ENCODE measurements at regions not wholly inside any gene's neighbourhood (a gene's known extent, or its start where the extent isn't known, plus 50 kb on each side); places are given as distances from the start of the nearest gene placed in this dataset.

GRCh38 chr12:92452763-92453162, 250.0 kb upstream of the PLEKHG7 start:
- Histone ChIP-seq H3K4me3 (ENCODE audit: low read depth in 1 of 2, low read length in 2 of 2) (no peak overlapping the region), H3K27ac (ENCODE audit: low read depth, low read length) (no peak overlapping the region), H3K9me3 (ENCODE audit: low read length) (no peaks in the 10 kb centered on the region), H3K4me1 (ENCODE audit: insufficient read depth, low read length) (no peaks in the 10 kb centered on the region), H3K9ac (ENCODE audit: low read length) (no peak overlapping the region), H3K27me3 (ENCODE audit: control insufficient read depth in 1 of 2, insufficient read depth in 2 of 2, low read length in 2 of 2) (no peaks in the 10 kb centered on the region), H3K36me3 (ENCODE audit: insufficient read depth, low read length) (no peaks in the 10 kb centered on the region)

- Histone ChIP-seq H3K9me3 (ENCODE audit: low read length) (no peaks in the 10 kb centered on the region), H3K27ac (ENCODE audit: low read depth, low read length) (no peak overlapping the region), H3K36me3 (ENCODE audit: insufficient read depth, low read length) (no peaks in the 10 kb centered on the region), H3K9ac (ENCODE audit: low read length) (no peak overlapping the region), H3K4me1 (ENCODE audit: insufficient read depth, low read length) (peaks cover 8% of the 10 kb centered on the region), H3K27me3 (ENCODE audit: control insufficient read depth in 1 of 2, insufficient read depth in 2 of 2, low read length in 2 of 2) (no peaks in the 10 kb centered on the region), H3K4me3 (ENCODE audit: low read depth in 1 of 2, low read length in 2 of 2) (no peak overlapping the region)
Measured at GRCh38 chr12:92446083-92446460, 256.7 kb upstream of the PLEKHG7 start.

- no peaks in the 10 kb centered on the region for H3K27me3 ChIP-seq (ENCODE audit: control insufficient read depth in 1 of 2, insufficient read depth in 2 of 2, low read length in 2 of 2)
- no peaks in the 10 kb centered on the region for H3K36me3 ChIP-seq (ENCODE audit: insufficient read depth, low read length)
- H3K9ac ChIP-seq (ENCODE audit: low read length): no peak overlapping the region
- H3K9me3 ChIP-seq (ENCODE audit: low read length): no peaks in the 10 kb centered on the region
- no peak overlapping the region for H3K27ac ChIP-seq (ENCODE audit: low read depth, low read length)
- no peak overlapping the region for H3K4me3 ChIP-seq (ENCODE audit: low read depth in 1 of 2, low read length in 2 of 2)
- peaks cover 8% of the 10 kb centered on the region for H3K4me1 ChIP-seq (ENCODE audit: insufficient read depth, low read length)
Measured at GRCh38 chr12:92445253-92446082, 257.3 kb upstream of the PLEKHG7 start.

- H3K4me3 ChIP-seq (ENCODE audit: low read depth in 1 of 2, low read length in 2 of 2): no peak overlapping the region
- H3K27ac ChIP-seq (ENCODE audit: low read depth, low read length): no peak overlapping the region
- H3K27me3 ChIP-seq (ENCODE audit: control insufficient read depth in 1 of 2, insufficient read depth in 2 of 2, low read length in 2 of 2): no peaks in the 10 kb centered on the region
- peaks cover 8% of the 10 kb centered on the region for H3K4me1 ChIP-seq (ENCODE audit: insufficient read depth, low read length)
- H3K9ac ChIP-seq (ENCODE audit: low read length): no peak overlapping the region
- no peaks in the 10 kb centered on the region for H3K36me3 ChIP-seq (ENCODE audit: insufficient read depth, low read length)
- no peaks in the 10 kb centered on the region for H3K9me3 ChIP-seq (ENCODE audit: low read length)
Measured at GRCh38 chr12:92444763-92445162, 258.0 kb upstream of the PLEKHG7 start.

GRCh38 chr12:92442782-92443181, 260.0 kb upstream of the PLEKHG7 start:
- no peak overlapping the region for H3K4me3 ChIP-seq (ENCODE audit: low read depth in 1 of 2, low read length in 2 of 2)
- H3K9me3 ChIP-seq (ENCODE audit: low read length): no peaks in the 10 kb centered on the region
- no peak overlapping the region for H3K9ac ChIP-seq (ENCODE audit: low read length)
- no peaks in the 10 kb centered on the region for H3K27me3 ChIP-seq (ENCODE audit: control insufficient read depth in 1 of 2, insufficient read depth in 2 of 2, low read length in 2 of 2)
- H3K36me3 ChIP-seq (ENCODE audit: insufficient read depth, low read length): no peaks in the 10 kb centered on the region
- H3K4me1 ChIP-seq (ENCODE audit: insufficient read depth, low read length): peaks cover 15% of the 10 kb centered on the region
- H3K27ac ChIP-seq (ENCODE audit: low read depth, low read length): no peak overlapping the region

GRCh38 chr12:92440072-92440471, 262.7 kb upstream of the PLEKHG7 start:
- H3K4me1 ChIP-seq (ENCODE audit: insufficient read depth, low read length): peaks cover 7% of the 10 kb centered on the region
- no peak overlapping the region for H3K9ac ChIP-seq (ENCODE audit: low read length)
- no peaks in the 10 kb centered on the region for H3K27me3 ChIP-seq (ENCODE audit: control insufficient read depth in 1 of 2, insufficient read depth in 2 of 2, low read length in 2 of 2)
- no peaks in the 10 kb centered on the region for H3K36me3 ChIP-seq (ENCODE audit: insufficient read depth, low read length)
- no peak overlapping the region for H3K27ac ChIP-seq (ENCODE audit: low read depth, low read length)
- no peaks in the 10 kb centered on the region for H3K9me3 ChIP-seq (ENCODE audit: low read length)
- H3K4me3 ChIP-seq (ENCODE audit: low read depth in 1 of 2, low read length in 2 of 2): no peak overlapping the region

GRCh38 chr12:92439420-92439805, 263.4 kb upstream of the PLEKHG7 start:
- Histone ChIP-seq H3K4me1 (ENCODE audit: insufficient read depth, low read length) (peaks cover 7% of the 10 kb centered on the region), H3K27ac (ENCODE audit: low read depth, low read length) (no peak overlapping the region), H3K4me3 (ENCODE audit: low read depth in 1 of 2, low read length in 2 of 2) (no peak overlapping the region), H3K36me3 (ENCODE audit: insufficient read depth, low read length) (no peaks in the 10 kb centered on the region), H3K27me3 (ENCODE audit: control insufficient read depth in 1 of 2, insufficient read depth in 2 of 2, low read length in 2 of 2) (no peaks in the 10 kb centered on the region), H3K9ac (ENCODE audit: low read length) (no peak overlapping the region), H3K9me3 (ENCODE audit: low read length) (no peaks in the 10 kb centered on the region)

- no peaks in the 10 kb centered on the region for H3K9me3 ChIP-seq (ENCODE audit: low read length)
- no peak overlapping the region for H3K9ac ChIP-seq (ENCODE audit: low read length)
- H3K27ac ChIP-seq (ENCODE audit: low read depth, low read length): no peak overlapping the region
- H3K4me3 ChIP-seq (ENCODE audit: low read depth in 1 of 2, low read length in 2 of 2): no peak overlapping the region
- H3K36me3 ChIP-seq (ENCODE audit: insufficient read depth, low read length): no peaks in the 10 kb centered on the region
- no peaks in the 10 kb centered on the region for H3K27me3 ChIP-seq (ENCODE audit: control insufficient read depth in 1 of 2, insufficient read depth in 2 of 2, low read length in 2 of 2)
- peaks cover 7% of the 10 kb centered on the region for H3K4me1 ChIP-seq (ENCODE audit: insufficient read depth, low read length)
Measured at GRCh38 chr12:92438641-92439419, 264.0 kb upstream of the PLEKHG7 start.

GRCh38 chr12:92437452-92437851, 265.3 kb upstream of the PLEKHG7 start:
- Histone ChIP-seq H3K9ac (ENCODE audit: low read length) (no peak overlapping the region), H3K27ac (ENCODE audit: low read depth, low read length) (no peak overlapping the region), H3K9me3 (ENCODE audit: low read length) (no peaks in the 10 kb centered on the region), H3K4me1 (ENCODE audit: insufficient read depth, low read length) (peaks cover 7% of the 10 kb centered on the region), H3K4me3 (ENCODE audit: low read depth in 1 of 2, low read length in 2 of 2) (no peak overlapping the region), H3K27me3 (ENCODE audit: control insufficient read depth in 1 of 2, insufficient read depth in 2 of 2, low read length in 2 of 2) (no peaks in the 10 kb centered on the region), H3K36me3 (ENCODE audit: insufficient read depth, low read length) (no peaks in the 10 kb centered on the region)

- Histone ChIP-seq H3K4me3 (ENCODE audit: low read depth in 1 of 2, low read length in 2 of 2) (no peak overlapping the region), H3K9ac (ENCODE audit: low read length) (no peak overlapping the region), H3K27ac (ENCODE audit: low read depth, low read length) (no peak overlapping the region), H3K36me3 (ENCODE audit: insufficient read depth, low read length) (no peaks in the 10 kb centered on the region), H3K9me3 (ENCODE audit: low read length) (no peaks in the 10 kb centered on the region), H3K4me1 (ENCODE audit: insufficient read depth, low read length) (peaks cover 7% of the 10 kb centered on the region), H3K27me3 (ENCODE audit: control insufficient read depth in 1 of 2, insufficient read depth in 2 of 2, low read length in 2 of 2) (no peaks in the 10 kb centered on the region)
Measured at GRCh38 chr12:92436856-92437255, 265.9 kb upstream of the PLEKHG7 start.

- Histone ChIP-seq H3K4me1 (ENCODE audit: insufficient read depth, low read length) (peaks cover 6% of the 10 kb centered on the region), H3K27ac (ENCODE audit: low read depth, low read length) (no peak overlapping the region), H3K4me3 (ENCODE audit: low read depth in 1 of 2, low read length in 2 of 2) (no peak overlapping the region), H3K36me3 (ENCODE audit: insufficient read depth, low read length) (no peaks in the 10 kb centered on the region), H3K9me3 (ENCODE audit: low read length) (no peaks in the 10 kb centered on the region), H3K9ac (ENCODE audit: low read length) (no peak overlapping the region), H3K27me3 (ENCODE audit: control insufficient read depth in 1 of 2, insufficient read depth in 2 of 2, low read length in 2 of 2) (no peaks in the 10 kb centered on the region)
Measured at GRCh38 chr12:92434607-92435025, 268.2 kb upstream of the PLEKHG7 start.

All from muscle layer of colon (tissue), 2 donors.